WTC11 (cell line): ENCODE measurements at regions not wholly inside any gene's neighbourhood (a gene's known extent, or its start where the extent isn't known, plus 50 kb on each side); places are given as distances from the start of the nearest gene placed in this dataset.

ENCODE experiments used
- ATF1 ChIP-seq: sonication (generic); formaldehyde crosslinking; IDR thresholded peaks from 2 replicates; pipeline ENCODE4 v1.8.1; 2023; ENCODE audit warnings: mild to moderate bottlenecking, moderate library complexity, missing genetic modification reagents
- ELF4 ChIP-seq: sonication (generic); formaldehyde crosslinking; IDR thresholded peaks from 2 replicates; pipeline ENCODE4 v1.8.1; 2022; ENCODE audit warnings: low read depth, mild to moderate bottlenecking, moderate library complexity, missing genetic modification reagents
- FOXP1 ChIP-seq: sonication (generic); formaldehyde crosslinking; IDR thresholded peaks from 2 replicates; pipeline ENCODE4 v1.8.0; 2022; ENCODE audit warnings: missing genetic modification reagents, mild to moderate bottlenecking, moderate library complexity, borderline replicate concordance
- KAT7 ChIP-seq: sonication (generic); formaldehyde crosslinking; IDR thresholded peaks from 2 replicates; pipeline ENCODE4 v1.8.1; 2023; ENCODE audit warnings: missing genetic modification reagents, mild to moderate bottlenecking, borderline replicate concordance
- MXD4 ChIP-seq: fragments of 250-450 bp; sonication (Bioruptor Pico); IDR thresholded peaks from 2 replicates; pipeline ENCODE4 v1.8.0; 2021; ENCODE audit warnings: mild to moderate bottlenecking, moderate library complexity, borderline replicate concordance
- NR2C2 ChIP-seq: sonication (generic); formaldehyde crosslinking; IDR thresholded peaks from 2 replicates; pipeline ENCODE4 v1.8.0; 2022; ENCODE audit warnings: mild to moderate bottlenecking, missing genetic modification reagents
- SP1 ChIP-seq: sonication (generic); formaldehyde crosslinking; conservative IDR thresholded peaks from 2 replicates; pipeline ENCODE4 v1.8.1; 2022; ENCODE audit warnings: missing genetic modification reagents
- TEAD4 ChIP-seq: sonication (generic); formaldehyde crosslinking; IDR thresholded peaks from 2 replicates; pipeline ENCODE4 v1.8.0; 2022; ENCODE audit warnings: mild to moderate bottlenecking, missing genetic modification reagents
- ZNF121 ChIP-seq: sonication (generic); formaldehyde crosslinking; IDR thresholded peaks from 2 replicates; pipeline ENCODE4 v1.8.0; 2023; ENCODE audit warnings: missing genetic modification reagents
- ZNF263 ChIP-seq: sonication (generic); formaldehyde crosslinking; IDR thresholded peaks from 2 replicates; pipeline ENCODE4 v1.8.1; 2022; ENCODE audit warnings: low read depth, mild to moderate bottlenecking, moderate library complexity, missing genetic modification reagents
- TF ChIP-seq, protein P1 (sequence below): fragments of 200-600 bp; IDR thresholded peaks from 2 replicates; pipeline ENCODE4 v1.8.0; 2022; ENCODE audit warnings: antibody characterized with exemption
- TF ChIP-seq, protein P2 (sequence below): sonication (generic); formaldehyde crosslinking; IDR thresholded peaks from 2 replicates; pipeline ENCODE4 v1.8.1; 2023; ENCODE audit warnings: mild to moderate bottlenecking, moderate library complexity, missing genetic modification reagents
- TF ChIP-seq, protein P3 (sequence below): sonication (generic); formaldehyde crosslinking; IDR thresholded peaks from 2 replicates; pipeline ENCODE4 v1.8.0; 2022; ENCODE audit warnings: mild to moderate bottlenecking, missing genetic modification reagents
- TF ChIP-seq, protein P4 (sequence below): sonication (generic); formaldehyde crosslinking; IDR thresholded peaks from 2 replicates; pipeline ENCODE4 v1.8.0; 2022; ENCODE audit warnings: mild to moderate bottlenecking, missing genetic modification reagents

DNA sequence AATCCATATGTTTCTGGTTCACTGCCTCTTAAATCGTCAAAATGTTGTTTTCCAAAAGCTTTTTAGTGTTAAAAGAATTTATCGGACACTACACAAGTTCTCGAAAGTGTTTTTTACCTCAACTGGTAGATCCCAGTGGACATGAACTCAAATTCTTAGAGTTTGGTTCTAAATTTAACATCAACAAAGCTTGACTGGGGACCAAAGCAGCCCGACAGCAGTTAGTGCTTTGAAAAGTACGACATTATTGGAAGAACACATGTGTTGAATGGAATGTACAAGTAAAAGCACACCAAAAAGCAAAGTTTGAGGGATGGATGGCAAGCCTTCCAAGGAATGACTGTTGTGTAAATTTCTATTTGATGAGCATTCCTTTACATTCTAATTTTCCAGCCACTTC, 803.9 kb upstream of the POU3F3 start:
- no peak for TF ChIP-seq FOXP1 (CRISPR knock-in tag)
- TF ChIP-seq, protein P1, sequence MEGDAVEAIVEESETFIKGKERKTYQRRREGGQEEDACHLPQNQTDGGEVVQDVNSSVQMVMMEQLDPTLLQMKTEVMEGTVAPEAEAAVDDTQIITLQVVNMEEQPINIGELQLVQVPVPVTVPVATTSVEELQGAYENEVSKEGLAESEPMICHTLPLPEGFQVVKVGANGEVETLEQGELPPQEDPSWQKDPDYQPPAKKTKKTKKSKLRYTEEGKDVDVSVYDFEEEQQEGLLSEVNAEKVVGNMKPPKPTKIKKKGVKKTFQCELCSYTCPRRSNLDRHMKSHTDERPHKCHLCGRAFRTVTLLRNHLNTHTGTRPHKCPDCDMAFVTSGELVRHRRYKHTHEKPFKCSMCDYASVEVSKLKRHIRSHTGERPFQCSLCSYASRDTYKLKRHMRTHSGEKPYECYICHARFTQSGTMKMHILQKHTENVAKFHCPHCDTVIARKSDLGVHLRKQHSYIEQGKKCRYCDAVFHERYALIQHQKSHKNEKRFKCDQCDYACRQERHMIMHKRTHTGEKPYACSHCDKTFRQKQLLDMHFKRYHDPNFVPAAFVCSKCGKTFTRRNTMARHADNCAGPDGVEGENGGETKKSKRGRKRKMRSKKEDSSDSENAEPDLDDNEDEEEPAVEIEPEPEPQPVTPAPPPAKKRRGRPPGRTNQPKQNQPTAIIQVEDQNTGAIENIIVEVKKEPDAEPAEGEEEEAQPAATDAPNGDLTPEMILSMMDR = no peak
- TF ChIP-seq KAT7 = no peak
- TF ChIP-seq SP1 (CRISPR knock-in tag) = no peak
- no peak for TF ChIP-seq NR2C2 (CRISPR knock-in tag)
- TF ChIP-seq TEAD4 (CRISPR knock-in tag) = no peak
- TF ChIP-seq ZNF121 = no peak
- TF ChIP-seq, protein P2, sequence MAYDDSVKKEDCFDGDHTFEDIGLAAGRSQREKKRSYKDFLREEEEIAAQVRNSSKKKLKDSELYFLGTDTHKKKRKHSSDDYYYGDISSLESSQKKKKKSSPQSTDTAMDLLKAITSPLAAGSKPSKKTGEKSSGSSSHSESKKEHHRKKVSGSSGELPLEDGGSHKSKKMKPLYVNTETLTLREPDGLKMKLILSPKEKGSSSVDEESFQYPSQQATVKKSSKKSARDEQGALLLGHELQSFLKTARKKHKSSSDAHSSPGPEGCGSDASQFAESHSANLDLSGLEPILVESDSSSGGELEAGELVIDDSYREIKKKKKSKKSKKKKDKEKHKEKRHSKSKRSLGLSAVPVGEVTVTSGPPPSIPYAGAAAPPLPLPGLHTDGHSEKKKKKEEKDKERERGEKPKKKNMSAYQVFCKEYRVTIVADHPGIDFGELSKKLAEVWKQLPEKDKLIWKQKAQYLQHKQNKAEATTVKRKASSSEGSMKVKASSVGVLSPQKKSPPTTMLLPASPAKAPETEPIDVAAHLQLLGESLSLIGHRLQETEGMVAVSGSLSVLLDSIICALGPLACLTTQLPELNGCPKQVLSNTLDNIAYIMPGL (CRISPR knock-in tag) = no peak
- TF ChIP-seq ZNF263 (CRISPR knock-in tag) = no peak
- no peak for TF ChIP-seq ELF4 (CRISPR knock-in tag)
- TF ChIP-seq, protein P3, sequence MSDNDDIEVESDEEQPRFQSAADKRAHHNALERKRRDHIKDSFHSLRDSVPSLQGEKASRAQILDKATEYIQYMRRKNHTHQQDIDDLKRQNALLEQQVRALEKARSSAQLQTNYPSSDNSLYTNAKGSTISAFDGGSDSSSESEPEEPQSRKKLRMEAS (CRISPR knock-in tag) = no peak
- no peak for TF ChIP-seq ATF1 (CRISPR knock-in tag)
- TF ChIP-seq, protein P4, sequence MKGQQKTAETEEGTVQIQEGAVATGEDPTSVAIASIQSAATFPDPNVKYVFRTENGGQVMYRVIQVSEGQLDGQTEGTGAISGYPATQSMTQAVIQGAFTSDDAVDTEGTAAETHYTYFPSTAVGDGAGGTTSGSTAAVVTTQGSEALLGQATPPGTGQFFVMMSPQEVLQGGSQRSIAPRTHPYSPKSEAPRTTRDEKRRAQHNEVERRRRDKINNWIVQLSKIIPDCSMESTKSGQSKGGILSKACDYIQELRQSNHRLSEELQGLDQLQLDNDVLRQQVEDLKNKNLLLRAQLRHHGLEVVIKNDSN = no peak
- TF ChIP-seq MXD4 (CRISPR knock-in tag) = no peak
